Neutrophil (primary cell): ENCODE measurements at regions not wholly inside any gene's neighbourhood (a gene's known extent, or its start where the extent isn't known, plus 50 kb on each side); places are given as distances from the start of the nearest gene placed in this dataset.

ENCODE experiments used
- H3K27ac ChIP-seq: fragments of 200-600 bp; sonication (generic); 2 replicates; pipeline ENCODE4 v1.5.1; 2016; ENCODE audit warnings: mild to moderate bottlenecking, moderate library complexity
- H3K27me3 ChIP-seq: fragments of 200-600 bp; sonication (generic); 2 replicates; pipeline ENCODE4 v1.6.0; 2016; ENCODE audit warnings: mild to moderate bottlenecking
- H3K36me3 ChIP-seq: fragments of 200-600 bp; sonication (generic); 2 replicates; pipeline ENCODE4 v1.5.1; 2017
- H3K4me1 ChIP-seq, 2 experiments: fragments of 200-600 bp in 1 of 2; sonication (generic) in 1 of 2; 1 replicate in 1 of 2; 2 replicates in 1 of 2; pipeline versions ENCODE4 v1.5.1 to v1.6.1; 2013 to 2016; ENCODE audit warnings: low read depth in 1 of 2, low read length in 1 of 2, mild to moderate bottlenecking in 1 of 2, moderate library complexity in 1 of 2; ENCODE audit not compliant: control insufficient read depth in 1 of 2, insufficient read depth in 1 of 2
- H3K4me3 ChIP-seq, 2 experiments: fragments of 200-600 bp in 1 of 2; sonication (generic) in 1 of 2; 1 replicate in 1 of 2; 2 replicates in 1 of 2; pipeline ENCODE4 v1.5.1; 2013 to 2016; ENCODE audit warnings: low read depth in 1 of 2, low read length in 1 of 2, mild to moderate bottlenecking in 1 of 2, moderate library complexity in 1 of 2
- H3K9me3 ChIP-seq: fragments of 200-600 bp; sonication (generic); 2 replicates; pipeline ENCODE4 v1.5.1; 2016
- CTCF ChIP-seq: fragments of 200-600 bp; sonication (generic); IDR thresholded peaks from 2 replicates; pipeline ENCODE4 v1.5.1; 2016; ENCODE audit warnings: antibody characterized with exemption

GRCh38 chr6:92352130-92352529 is 1067.2 kb downstream of the EPHA7 start:
- Histone ChIP-seq H3K27ac (no peak overlapping the region), H3K4me3 (no peak overlapping the region), H3K4me1 (no peaks in the 10 kb centered on the region), H3K36me3 (no peaks in the 10 kb centered on the region), H3K9me3 (no peaks in the 10 kb centered on the region), H3K27me3 (no peaks in the 10 kb centered on the region)
- TF ChIP-seq CTCF: no peak

- Histone ChIP-seq H3K27me3 (no peaks in the 10 kb centered on the region), H3K4me1 (no peaks in the 10 kb centered on the region), H3K36me3 (no peaks in the 10 kb centered on the region), H3K4me3 (no peak overlapping the region), H3K9me3 (no peaks in the 10 kb centered on the region), H3K27ac (no peak overlapping the region)
- no peak for TF ChIP-seq CTCF
Observed at GRCh38 chr6:92341201-92341600, 1078.2 kb downstream of the EPHA7 start.

- Histone ChIP-seq H3K4me3 (no peak overlapping the region), H3K36me3 (no peaks in the 10 kb centered on the region), H3K4me1 (no peaks in the 10 kb centered on the region), H3K9me3 (no peaks in the 10 kb centered on the region), H3K27ac (no peak overlapping the region), H3K27me3 (no peaks in the 10 kb centered on the region)
- TF ChIP-seq CTCF: no peak
Observed at GRCh38 chr6:92339936-92340640, 1079.3 kb downstream of the EPHA7 start.

- H3K4me1 ChIP-seq: no peaks in the 10 kb centered on the region
- no peaks in the 10 kb centered on the region for H3K36me3 ChIP-seq
- H3K9me3 ChIP-seq: no peaks in the 10 kb centered on the region
- no peak overlapping the region for H3K27ac ChIP-seq
- no peak overlapping the region for H3K4me3 ChIP-seq
- TF ChIP-seq CTCF: no peak
- H3K27me3 ChIP-seq: no peaks in the 10 kb centered on the region
Observed at GRCh38 chr6:92337571-92337970, 1081.8 kb downstream of the EPHA7 start.

- no peaks in the 10 kb centered on the region for H3K9me3 ChIP-seq
- H3K36me3 ChIP-seq: no peaks in the 10 kb centered on the region
- no peak overlapping the region for H3K27ac ChIP-seq
- no peak overlapping the region for H3K4me3 ChIP-seq
- H3K4me1 ChIP-seq: no peaks in the 10 kb centered on the region
- TF ChIP-seq CTCF: no peak
- no peaks in the 10 kb centered on the region for H3K27me3 ChIP-seq
Observed at GRCh38 chr6:92329208-92329847, 1090.0 kb downstream of the EPHA7 start.
